HG02981 (cell line): ENCODE measurements at regions not wholly inside any gene's neighbourhood (a gene's known extent, or its start where the extent isn't known, plus 50 kb on each side); places are given as distances from the start of the nearest gene placed in this dataset.
"Not testable (repeated sequence)": the region's sequence is repeated elsewhere in the genome, so short reads cannot be mapped to it uniquely, and the experiment has no call there.

Experiments used
- ATAC-seq: cut with Tn5 transposase; IDR thresholded peaks from one replicate; pipeline ENCODE4 v1.9.1; 2021; ENCODE audit warnings: mild to moderate bottlenecking, moderate library complexity; ENCODE audit not compliant: unreplicated experiment

GRCh38 chr10:63773962-63774361 is 252.8 kb downstream of the REEP3 start:
- ATAC-seq, result no peak

- no peak for ATAC-seq
These were observed 258.9 kb downstream of the REEP3 start for GRCh38 chr10:63780101-63780500.

- ATAC-seq, result no peak
These were observed 260.0 kb downstream of the REEP3 start for GRCh38 chr10:63781226-63781625.

- no peak for ATAC-seq
These were observed 262.7 kb downstream of the REEP3 start for GRCh38 chr10:63783882-63784281.

GRCh38 chr10:63788152-63788821 is 267.1 kb downstream of the REEP3 start:
- no peak for ATAC-seq

GRCh38 chr10:63795094-63795860 is 274.1 kb downstream of the REEP3 start:
- no peak for ATAC-seq

GRCh38 chr10:63798599-63799498 is 277.6 kb downstream of the REEP3 start:
- ATAC-seq, result no peak

- no peak for ATAC-seq
These were observed 278.5 kb downstream of the REEP3 start for GRCh38 chr10:63799521-63800300.

- ATAC-seq, result no peak
These were observed 280.0 kb downstream of the REEP3 start for GRCh38 chr10:63801166-63801565.

GRCh38 chr10:63806330-63806729 is 285.1 kb downstream of the REEP3 start:
- no peak for ATAC-seq

GRCh38 chr10:63812501-63812900 is 291.3 kb downstream of the REEP3 start:
- ATAC-seq, result no peak

GRCh38 chr10:63819753-63820329 is 298.6 kb downstream of the REEP3 start:
- no peak for ATAC-seq

GRCh38 chr10:63822496-63822895 is 301.3 kb downstream of the REEP3 start:
- ATAC-seq, result no peak

- no peak for ATAC-seq
These were observed 303.9 kb downstream of the REEP3 start for GRCh38 chr10:63825111-63825510.

- ATAC-seq, result no peak
These were observed 304.6 kb downstream of the REEP3 start for GRCh38 chr10:63825766-63826165.

- not testable (repeated sequence) for ATAC-seq
These were observed 305.8 kb downstream of the REEP3 start for GRCh38 chr10:63827018-63827417.

- ATAC-seq, result no peak
These were observed 307.8 kb downstream of the REEP3 start for GRCh38 chr10:63829020-63829419.

GRCh38 chr10:63829573-63830149 is 308.5 kb downstream of the REEP3 start:
- ATAC-seq, result no peak

GRCh38 chr10:63832686-63833085 is 311.5 kb downstream of the REEP3 start:
- ATAC-seq, result no peak
